ENCODE measurements at regions not wholly inside any gene's neighbourhood (a gene's known extent, or its start where the extent isn't known, plus 50 kb on each side); places are given as distances from the start of the nearest gene placed in this dataset.

- Histone ChIP-seq H4K20me1 (ENCODE audit: insufficient read depth, low read length) (no peaks in the 10 kb centered on the region), H2AFZ (ENCODE audit: low read length) (no peak overlapping the region), H3K4me1 (ENCODE audit: insufficient read depth, low read length, poor library complexity, severe bottlenecking) (no peaks in the 10 kb centered on the region), H3K36me3 (ENCODE audit: insufficient read depth, low read length) (no peaks in the 10 kb centered on the region), H3K4me3 (ENCODE audit: low read depth, low read length, poor library complexity, severe bottlenecking) (no peak overlapping the region), H3K4me2 (ENCODE audit: low read length) (no peak overlapping the region), H3K9me3 (ENCODE audit: low read length) (no peaks in the 10 kb centered on the region), H3K9me2 (ENCODE audit: insufficient read depth, low read length) (no peaks in the 10 kb centered on the region), H3K27ac (ENCODE audit: low read depth, low read length, poor library complexity, severe bottlenecking) (no peak overlapping the region), H3K79me2 (ENCODE audit: insufficient read depth, low read depth, low read length) (no peaks in the 10 kb centered on the region)
- ChIA-PET CTCF (ENCODE audit: unreplicated experiment) (no interaction called here), POLR2A (no interaction called here)
- intact Hi-C loops (cut with micrococcal nuclease; ENCODE audit: unreplicated experiment), result no loop called here
- TF ChIP-seq CTCF (conservative IDR thresholded peaks at IDR 0.05; ENCODE audit: low read length), result no peak
- no peak for TF ChIP-seq EZH2phosphoT487 (IDR thresholded peaks at IDR 0.05; ENCODE audit: borderline replicate concordance, low read depth, low read length)
- no peak for DNase-seq (ENCODE audit: low spot score)
- no TSS peak for BruUV-seq (replicated peaks)
These were observed 113.0 kb downstream of the PCDH7 start for GRCh38 chr4:30833206-30833605.

- Histone ChIP-seq H3K4me2 (ENCODE audit: low read length) (no peak overlapping the region), H4K20me1 (ENCODE audit: insufficient read depth, low read length) (no peaks in the 10 kb centered on the region), H3K9me3 (ENCODE audit: low read length) (no peaks in the 10 kb centered on the region), H3K27ac (ENCODE audit: low read depth, low read length, poor library complexity, severe bottlenecking) (no peak overlapping the region), H3K4me1 (ENCODE audit: insufficient read depth, low read length, poor library complexity, severe bottlenecking) (no peaks in the 10 kb centered on the region), H3K4me3 (ENCODE audit: low read depth, low read length, poor library complexity, severe bottlenecking) (no peak overlapping the region), H2AFZ (ENCODE audit: low read length) (no peak overlapping the region), H3K79me2 (ENCODE audit: insufficient read depth, low read depth, low read length) (no peaks in the 10 kb centered on the region), H3K9me2 (ENCODE audit: insufficient read depth, low read length) (no peaks in the 10 kb centered on the region), H3K36me3 (ENCODE audit: insufficient read depth, low read length) (no peaks in the 10 kb centered on the region)
- CTCF ChIA-PET (ENCODE audit: unreplicated experiment), result no interaction called here
- BruUV-seq (replicated peaks), result no TSS peak
- no peak for TF ChIP-seq CTCF (conservative IDR thresholded peaks at IDR 0.05; ENCODE audit: low read length)
- no peak for TF ChIP-seq EZH2phosphoT487 (IDR thresholded peaks at IDR 0.05; ENCODE audit: borderline replicate concordance, low read depth, low read length)
- intact Hi-C loops (cut with micrococcal nuclease; ENCODE audit: unreplicated experiment), result no loop called here
- DNase-seq (ENCODE audit: low spot score), result no peak
- POLR2A ChIA-PET, result no interaction called here
These were observed 114.9 kb downstream of the PCDH7 start for GRCh38 chr4:30835044-30835443.

- H3K4me3 ChIP-seq (ENCODE audit: low read depth, low read length, poor library complexity, severe bottlenecking), result no peak overlapping the region
- H3K9me3 ChIP-seq (ENCODE audit: low read length), result no peaks in the 10 kb centered on the region
- no peak for TF ChIP-seq CTCF (conservative IDR thresholded peaks at IDR 0.05; ENCODE audit: low read length)
- TF ChIP-seq EZH2phosphoT487 (IDR thresholded peaks at IDR 0.05; ENCODE audit: borderline replicate concordance, low read depth, low read length), result no peak
- H3K79me2 ChIP-seq (ENCODE audit: insufficient read depth, low read depth, low read length), result no peaks in the 10 kb centered on the region
- POLR2A ChIA-PET, result no interaction called here
- no TSS peak for BruUV-seq (replicated peaks)
- no peaks in the 10 kb centered on the region for H4K20me1 ChIP-seq (ENCODE audit: insufficient read depth, low read length)
- H3K9me2 ChIP-seq (ENCODE audit: insufficient read depth, low read length), result no peaks in the 10 kb centered on the region
- H3K27ac ChIP-seq (ENCODE audit: low read depth, low read length, poor library complexity, severe bottlenecking), result no peak overlapping the region
- H3K36me3 ChIP-seq (ENCODE audit: insufficient read depth, low read length), result no peaks in the 10 kb centered on the region
- intact Hi-C loops (cut with micrococcal nuclease; ENCODE audit: unreplicated experiment), result no loop called here
- no peak overlapping the region for H2AFZ ChIP-seq (ENCODE audit: low read length)
- CTCF ChIA-PET (ENCODE audit: unreplicated experiment), result no interaction called here
- no peaks in the 10 kb centered on the region for H3K4me1 ChIP-seq (ENCODE audit: insufficient read depth, low read length, poor library complexity, severe bottlenecking)
- DNase-seq (ENCODE audit: low spot score), result no peak
- no peak overlapping the region for H3K4me2 ChIP-seq (ENCODE audit: low read length)
These were observed 116.1 kb downstream of the PCDH7 start for GRCh38 chr4:30836231-30836630.
